ENCODE measurements at regions not wholly inside any gene's neighbourhood (a gene's known extent, or its start where the extent isn't known, plus 50 kb on each side); places are given as distances from the start of the nearest gene placed in this dataset.
"Not testable (repeated sequence)": the region's sequence is repeated elsewhere in the genome, so short reads cannot be mapped to it uniquely, and the experiment has no call there.

GRCh38 chr5:105878402-105878801, 1792.3 kb downstream of the EFNA5 start:
- no peak for DNase-seq

- no peak for DNase-seq
Observed at GRCh38 chr5:105877592-105877991, 1793.1 kb downstream of the EFNA5 start.

GRCh38 chr5:105874316-105874715, 1796.4 kb downstream of the EFNA5 start:
- no peak for DNase-seq

DNA sequence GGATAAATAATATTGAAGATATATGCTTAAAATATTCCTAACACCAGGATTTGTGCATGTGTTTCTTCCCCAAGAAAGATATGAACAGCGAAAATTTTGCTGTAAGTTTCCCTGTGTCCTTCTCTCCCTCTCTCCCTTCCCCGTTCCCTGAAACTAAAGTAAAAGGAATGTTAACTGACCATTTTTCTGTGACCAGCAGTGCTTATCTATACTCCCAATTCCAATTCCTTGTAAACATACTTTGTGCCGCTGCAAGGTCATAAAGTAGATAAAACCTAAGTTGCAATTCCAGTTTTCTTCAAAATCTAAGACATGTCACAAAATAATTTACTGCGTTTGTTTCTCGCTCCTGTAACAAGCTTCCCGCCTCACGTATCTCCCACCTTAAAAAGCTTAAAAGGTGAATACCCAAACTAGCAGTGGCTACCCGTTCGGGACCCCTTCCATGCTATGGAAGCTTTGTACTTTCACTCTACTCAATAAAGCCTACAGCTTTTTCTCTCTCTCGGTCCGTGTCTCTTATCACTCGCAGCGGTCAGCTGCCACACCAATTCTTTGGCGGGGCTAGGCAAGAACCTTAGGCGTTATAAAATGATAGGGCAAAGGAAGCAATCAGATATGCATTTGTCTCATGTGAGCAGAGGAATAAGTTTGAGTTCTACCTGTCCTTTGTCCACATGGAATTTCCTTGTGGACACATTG, 1798.0 kb downstream of the EFNA5 start:
- no peak for DNase-seq

- DNase-seq = peak; percentile 7
Observed at GRCh38 chr5:105868038-105868780, 1802.5 kb downstream of the EFNA5 start.

DNA sequence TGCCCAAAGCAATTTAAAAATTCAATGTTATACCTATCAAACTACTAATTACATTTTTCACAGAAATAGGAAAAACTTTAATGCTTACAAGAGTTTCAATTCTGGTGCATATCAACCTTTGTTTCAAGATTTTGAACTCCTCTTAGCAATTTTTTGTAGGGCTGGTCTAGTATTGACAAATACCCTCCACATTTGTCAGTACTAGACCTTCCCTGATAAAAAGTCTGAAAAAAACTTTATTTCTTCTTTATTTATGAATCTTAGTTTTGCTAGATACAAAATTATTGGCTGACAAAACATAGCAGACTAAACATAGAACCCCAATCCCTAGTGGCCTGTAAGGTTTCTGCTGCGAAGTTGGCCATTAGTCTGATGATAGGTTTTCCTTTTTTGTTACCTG, 1804.9 kb downstream of the EFNA5 start:
- DNase-seq = no peak

GRCh38 chr5:105859350-105859749, 1811.4 kb downstream of the EFNA5 start:
- DNase-seq = not testable (repeated sequence)

- DNase-seq = peak; percentile 65
Observed at GRCh38 chr5:105849701-105850100, 1821.0 kb downstream of the EFNA5 start.

GRCh38 chr5:105840800-105841199, 1829.9 kb downstream of the EFNA5 start:
- DNase-seq = no peak

DNA sequence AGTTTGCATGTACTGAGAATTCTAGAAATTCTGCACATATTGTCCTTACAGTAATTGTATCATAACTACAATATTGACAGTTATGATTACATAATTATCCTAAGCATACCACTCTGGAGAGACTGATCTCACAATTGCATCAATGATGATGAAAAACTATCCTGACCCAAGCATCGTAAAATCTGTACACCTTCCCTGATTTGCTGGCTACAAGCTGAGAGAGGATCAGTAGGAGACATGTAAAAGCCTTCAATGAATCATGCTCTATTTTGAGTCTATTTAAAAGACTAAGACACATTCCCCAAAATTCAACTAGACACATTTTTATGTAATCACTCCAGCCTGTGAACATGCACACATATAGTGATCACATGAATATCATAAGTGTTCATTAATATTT, 1833.8 kb downstream of the EFNA5 start:
- DNase-seq = peak; percentile 60

DNA sequence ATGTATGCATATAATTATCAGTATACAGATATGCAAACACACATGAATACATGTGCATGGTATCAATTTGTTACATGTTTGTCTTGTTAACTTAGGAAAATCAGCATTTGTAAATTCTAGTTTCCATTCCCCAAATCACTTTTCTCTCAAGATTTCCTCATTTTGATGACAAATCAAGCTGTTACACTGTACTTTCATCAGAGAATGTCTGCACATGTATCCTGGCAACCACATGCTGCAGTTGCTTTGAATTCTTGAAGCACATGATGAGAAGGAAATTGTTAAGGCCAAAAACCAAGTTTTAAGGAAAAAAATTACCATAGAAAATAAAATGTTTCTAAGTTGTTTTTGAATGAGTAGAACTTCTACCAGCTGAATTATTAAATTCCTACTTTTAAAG, 1834.5 kb downstream of the EFNA5 start:
- DNase-seq = peak; percentile 92

DNA sequence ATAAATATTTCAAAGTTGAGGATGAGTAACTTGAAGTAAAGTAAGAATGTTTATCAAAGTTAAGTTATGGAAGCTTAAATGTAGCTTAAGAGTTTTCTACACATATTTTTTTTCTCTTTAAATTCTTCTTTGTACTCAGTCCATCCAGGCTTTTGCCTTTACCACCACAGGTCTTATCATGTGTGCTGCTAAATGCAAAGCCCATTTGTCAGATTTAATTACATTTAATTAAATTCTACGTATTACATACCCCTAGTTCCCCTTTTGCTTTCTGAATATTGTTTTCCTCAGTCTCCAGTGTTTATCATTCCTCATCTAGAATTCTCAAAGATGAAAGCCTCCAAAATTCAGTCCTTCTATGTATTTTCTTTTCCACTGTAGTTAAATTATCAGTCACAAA, 1841.9 kb downstream of the EFNA5 start:
- DNase-seq = no peak

GRCh38 chr5:105821800-105822199, 1848.9 kb downstream of the EFNA5 start:
- no peak for DNase-seq

DNA sequence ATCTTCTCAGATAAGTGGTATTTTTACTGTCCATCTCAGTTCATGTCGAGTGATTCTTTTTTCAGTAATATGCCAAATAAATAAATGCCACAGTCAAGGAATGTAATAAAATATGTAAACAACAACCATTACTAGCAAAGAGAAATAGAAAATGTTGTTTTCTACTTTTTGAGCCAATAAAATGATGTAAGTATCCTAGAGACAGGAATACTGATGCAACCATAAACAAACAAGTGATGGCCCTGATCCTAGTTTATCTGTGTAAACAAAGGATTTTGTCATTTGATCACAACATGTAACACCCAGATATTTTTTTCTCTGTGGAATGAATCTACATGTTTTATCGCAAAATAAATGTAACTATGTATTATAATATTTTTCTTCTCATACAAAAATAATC, 1852.8 kb downstream of the EFNA5 start:
- DNase-seq = no peak

DNA sequence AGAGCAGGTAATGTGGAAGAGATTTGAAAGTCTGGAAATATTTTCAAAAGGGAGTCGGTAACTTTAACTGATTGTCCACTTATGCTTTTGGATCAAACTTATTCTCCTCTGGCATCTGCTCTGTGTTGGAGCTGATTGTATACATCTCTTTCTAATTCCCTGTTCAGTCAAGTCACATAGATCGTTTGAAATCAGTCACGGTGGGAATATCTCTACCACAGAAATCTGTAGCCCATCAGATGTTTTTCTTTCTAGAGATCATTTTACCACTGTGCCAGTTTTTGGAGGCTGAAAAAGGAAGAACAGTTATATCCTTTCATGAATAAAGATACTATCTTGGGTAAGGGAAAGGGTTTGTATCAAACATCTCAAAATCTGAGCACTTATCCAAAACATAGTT, 1853.3 kb downstream of the EFNA5 start:
- no peak for DNase-seq

DNA sequence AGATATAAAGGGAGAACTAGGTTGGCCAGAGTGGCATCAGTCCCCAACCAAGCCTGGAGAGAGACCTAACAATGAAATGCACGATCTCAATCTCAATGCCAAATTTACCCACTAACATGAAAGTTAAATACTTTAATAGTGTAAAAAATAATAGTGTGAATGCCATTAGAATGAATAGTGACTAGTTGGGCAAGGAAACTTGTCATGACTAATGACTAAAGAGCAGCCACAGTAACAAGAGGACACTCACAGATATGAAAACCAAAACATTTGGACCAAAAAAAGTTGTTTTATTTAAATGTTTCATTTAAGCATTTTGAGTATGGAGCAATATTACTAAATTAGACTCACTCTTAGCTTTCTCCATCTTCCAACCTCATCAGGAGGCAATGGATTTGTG, 1853.8 kb downstream of the EFNA5 start:
- no peak for DNase-seq

- no peak for DNase-seq
Observed at GRCh38 chr5:105812304-105812703, 1858.4 kb downstream of the EFNA5 start.

DNA sequence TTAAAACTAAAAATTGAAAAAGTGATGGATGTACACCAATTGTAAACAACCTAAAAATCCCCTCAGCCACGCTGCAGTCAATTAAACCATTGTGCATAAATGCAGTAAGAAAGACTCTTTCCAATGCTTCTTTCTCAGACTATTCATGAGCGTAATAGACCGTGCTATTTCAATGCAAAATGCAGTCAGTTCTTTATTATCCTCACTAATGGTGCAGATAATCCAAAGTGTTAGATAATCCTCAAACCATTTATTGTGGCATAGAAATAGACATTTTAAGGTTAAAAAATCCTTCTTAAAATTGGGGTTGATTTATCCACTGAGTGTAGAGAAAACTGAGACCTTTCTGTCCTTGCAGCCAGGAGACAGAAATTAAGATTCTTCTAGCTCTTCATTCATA, 1862.8 kb downstream of the EFNA5 start:
- DNase-seq = no peak

DNA sequence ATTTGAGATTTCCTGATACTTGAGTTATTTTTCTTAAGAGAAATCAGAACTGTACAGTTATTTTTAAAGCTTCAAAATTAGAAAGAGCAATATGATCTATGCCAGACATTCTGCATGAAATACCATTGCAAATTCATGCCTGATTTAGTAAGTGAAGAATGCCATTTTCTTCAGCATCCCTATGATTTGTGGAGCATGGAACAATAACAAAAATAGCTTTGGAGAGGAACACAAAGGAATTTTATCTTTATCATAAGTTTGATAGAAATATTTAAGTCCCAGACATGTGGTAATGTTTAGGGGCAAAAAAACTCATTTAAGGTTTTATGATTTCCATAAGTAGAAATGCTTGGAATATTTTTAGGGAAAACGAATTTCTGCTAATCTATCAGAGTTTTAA, 1863.4 kb downstream of the EFNA5 start:
- DNase-seq = peak; percentile 67

DNA sequence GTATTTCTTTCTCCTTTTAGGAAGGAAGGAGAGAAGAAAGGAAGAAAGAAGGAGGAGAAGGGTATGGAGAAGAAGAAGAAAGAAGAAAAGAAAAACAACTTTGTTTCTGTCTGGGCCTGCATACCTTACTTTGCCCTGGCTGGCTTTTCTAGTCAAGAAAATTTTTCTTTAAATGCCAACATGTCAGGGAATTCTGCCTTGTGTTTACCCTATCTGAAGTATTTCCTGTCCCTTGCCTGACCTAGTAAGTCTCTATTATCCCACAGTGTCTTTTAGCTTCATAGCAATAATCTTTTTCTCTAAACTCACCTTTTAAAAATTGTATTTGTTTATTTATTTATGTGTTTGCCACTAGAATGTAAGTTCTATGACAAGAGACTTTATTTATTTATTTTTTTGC, 1864.1 kb downstream of the EFNA5 start:
- DNase-seq = no peak

GRCh38 chr5:105803431-105803830, 1867.3 kb downstream of the EFNA5 start:
- DNase-seq = peak; percentile 31

- no peak for DNase-seq
Observed at GRCh38 chr5:105794578-105794977, 1876.2 kb downstream of the EFNA5 start.

- peak; percentile 1 for DNase-seq
Observed at GRCh38 chr5:105789246-105789645, 1881.5 kb downstream of the EFNA5 start.

DNA sequence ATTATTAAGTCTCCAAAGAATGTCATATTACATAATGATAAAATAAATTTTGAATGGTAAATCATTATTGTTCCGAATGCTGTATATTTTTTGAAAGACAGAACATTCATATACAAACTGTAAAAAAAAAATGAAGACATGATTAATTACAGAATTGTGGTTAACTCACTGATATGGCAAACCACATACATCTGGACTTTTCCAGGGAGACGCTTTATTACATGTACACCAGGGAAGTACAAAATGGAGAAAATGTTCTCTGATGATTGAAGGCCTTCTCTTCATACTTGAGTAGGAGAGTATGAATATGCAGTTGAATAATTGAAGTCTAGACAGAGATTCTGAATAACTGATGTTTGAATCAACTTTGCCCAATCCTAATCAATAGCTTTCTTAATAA, 1886.9 kb downstream of the EFNA5 start:
- peak; percentile 51 for DNase-seq

Data from fibroblast of skin of abdomen (primary cell).